SU-DHL-6 (cell line): ENCODE measurements at regions not wholly inside any gene's neighbourhood (a gene's known extent, or its start where the extent isn't known, plus 50 kb on each side); places are given as distances from the start of the nearest gene placed in this dataset.

Experiments used
- H2AFZ ChIP-seq: fragments of 200-600 bp; sonication (generic); 2 replicates; pipeline ENCODE4 v1.6.1; 2014; ENCODE audit warnings: low read depth, mild to moderate bottlenecking, moderate library complexity, mixed read lengths, antibody characterized with exemption, low read length; ENCODE audit not compliant: severe bottlenecking
- H3F3A ChIP-seq: fragments of 200-600 bp; shearing (Covaris generic); 2 replicates; pipeline ENCODE4 v1.6.0; 2016; ENCODE audit warnings: antibody characterized with exemption, mild to moderate bottlenecking; ENCODE audit not compliant: insufficient read depth
- H3K27ac ChIP-seq: fragments of 200-600 bp; sonication (generic); 2 replicates; pipeline ENCODE4 v1.5.1; 2016; ENCODE audit warnings: low read depth, mild to moderate bottlenecking, low read length, moderate library complexity, mixed read lengths
- H3K27me3 ChIP-seq: fragments of 200-600 bp; sonication (generic), shearing (Covaris generic); 2 replicates; pipeline ENCODE4 v1.6.0; 2014; ENCODE audit warnings: mild to moderate bottlenecking, low read length
- H3K36me3 ChIP-seq: fragments of 200-600 bp; sonication (generic); 2 replicates; pipeline ENCODE4 v1.6.1; 2014; ENCODE audit warnings: mild to moderate bottlenecking, low read length, mixed read lengths
- H3K4me2 ChIP-seq: fragments of 300-600, 200-600 bp; shearing (Covaris generic), sonication (generic); 2 replicates; pipeline ENCODE4 v1.6.0; 2014; ENCODE audit warnings: low read length, low read depth, mild to moderate bottlenecking; ENCODE audit not compliant: poor library complexity, severe bottlenecking
- H3K4me3 ChIP-seq: fragments of 200-600 bp; sonication (generic); 2 replicates; pipeline ENCODE4 v1.5.1; 2014; ENCODE audit warnings: antibody characterized with exemption, low read length, mild to moderate bottlenecking, mixed read lengths; ENCODE audit not compliant: insufficient read depth, poor library complexity, severe bottlenecking
- H3K79me2 ChIP-seq: fragments of 200-600 bp; sonication (generic); 2 replicates; pipeline ENCODE4 v1.6.1; 2014; ENCODE audit warnings: mild to moderate bottlenecking, low read length, moderate library complexity; ENCODE audit not compliant: insufficient read depth
- H3K9ac ChIP-seq: fragments of 200-600 bp; sonication (generic); 2 replicates; pipeline ENCODE4 v1.7.0; 2014; ENCODE audit warnings: mild to moderate bottlenecking, low read length
- H3K9me2 ChIP-seq: fragments of 200-600 bp; sonication (generic); replicated peaks from 2 replicates; pipeline ENCODE4 v1.6.1; 2014; ENCODE audit warnings: low read length; ENCODE audit not compliant: insufficient read depth
- H3K9me3 ChIP-seq: fragments of 200-600 bp; sonication (generic); 2 replicates; pipeline ENCODE4 v1.6.1; 2014; ENCODE audit warnings: low read length, mixed read lengths; ENCODE audit not compliant: insufficient read depth
- H4K20me1 ChIP-seq: fragments of 200-600 bp; sonication (generic); 2 replicates; pipeline ENCODE4 v1.6.1; 2014; ENCODE audit warnings: low read depth, mild to moderate bottlenecking, antibody characterized with exemption, low read length, moderate library complexity, mixed read lengths
- CTCF ChIP-seq: fragments of 200-600 bp; sonication (generic); IDR thresholded peaks from one replicate; pipeline ENCODE4 v1.5.1; 2017; ENCODE audit warnings: antibody characterized with exemption, mild to moderate bottlenecking, low read length, moderate library complexity; ENCODE audit not compliant: insufficient read depth, poor library complexity, severe bottlenecking
- EZH2phosphoT487 ChIP-seq: fragments of 200-600 bp; sonication (generic), shearing (Covaris generic); conservative IDR thresholded peaks from 2 replicates; pipeline ENCODE4 v1.6.1; 2018; ENCODE audit warnings: mild to moderate bottlenecking, antibody characterized with exemption, low read length, moderate library complexity, mixed read lengths

- H3K27me3 ChIP-seq = no peaks in the 10 kb centered on the region
- TF ChIP-seq CTCF (no peak), EZH2phosphoT487 (no peak)
- H3F3A ChIP-seq = no peaks in the 10 kb centered on the region
- H3K36me3 ChIP-seq = no peaks in the 10 kb centered on the region
- H3K9ac ChIP-seq = no peak overlapping the region
- H3K79me2 ChIP-seq = no peaks in the 10 kb centered on the region
- H3K9me2 ChIP-seq = no peaks in the 10 kb centered on the region
- H2AFZ ChIP-seq = no peak overlapping the region
- H3K4me2 ChIP-seq = no peak overlapping the region
- no peaks in the 10 kb centered on the region for H4K20me1 ChIP-seq
- H3K27ac ChIP-seq = no peak overlapping the region
- H3K4me3 ChIP-seq = no peak overlapping the region
- no peaks in the 10 kb centered on the region for H3K9me3 ChIP-seq
Observed at GRCh38 chr16:65260746-65261145, 138.9 kb upstream of the CDH11 start.

- no peaks in the 10 kb centered on the region for H3K9me3 ChIP-seq
- no peak overlapping the region for H3K9ac ChIP-seq
- no peaks in the 10 kb centered on the region for H3K9me2 ChIP-seq
- TF ChIP-seq CTCF (no peak), EZH2phosphoT487 (no peak)
- H3F3A ChIP-seq = no peaks in the 10 kb centered on the region
- no peak overlapping the region for H3K4me3 ChIP-seq
- H3K27ac ChIP-seq = no peak overlapping the region
- H3K4me2 ChIP-seq = no peak overlapping the region
- H2AFZ ChIP-seq = no peak overlapping the region
- no peaks in the 10 kb centered on the region for H3K36me3 ChIP-seq
- H4K20me1 ChIP-seq = no peaks in the 10 kb centered on the region
- H3K79me2 ChIP-seq = no peaks in the 10 kb centered on the region
- H3K27me3 ChIP-seq = no peaks in the 10 kb centered on the region
Observed at GRCh38 chr16:65254144-65254543, 132.3 kb upstream of the CDH11 start.

GRCh38 chr16:65249768-65250167 lies 127.9 kb upstream of the CDH11 start:
- Histone ChIP-seq H2AFZ (no peak overlapping the region), H3K36me3 (no peaks in the 10 kb centered on the region), H3K4me3 (no peak overlapping the region), H3K4me2 (no peak overlapping the region), H3K9me2 (no peaks in the 10 kb centered on the region), H3K9me3 (no peaks in the 10 kb centered on the region), H3K27ac (no peak overlapping the region), H3F3A (no peaks in the 10 kb centered on the region), H3K79me2 (no peaks in the 10 kb centered on the region), H3K27me3 (no peaks in the 10 kb centered on the region), H3K9ac (no peak overlapping the region), H4K20me1 (no peaks in the 10 kb centered on the region)
- TF ChIP-seq CTCF = no peak
- no peak for TF ChIP-seq EZH2phosphoT487

- no peak overlapping the region for H3K4me3 ChIP-seq
- H3K4me2 ChIP-seq = no peak overlapping the region
Observed at GRCh38 chr16:65244787-65245186, 122.9 kb upstream of the CDH11 start.

More at GRCh38 chr16:65244787-65245186, 122.9 kb upstream of the CDH11 start:
- Histone ChIP-seq H3K79me2 (no peaks in the 10 kb centered on the region), H3K27ac (no peak overlapping the region), H3K27me3 (no peaks in the 10 kb centered on the region), H3K9me2 (no peaks in the 10 kb centered on the region), H3F3A (no peaks in the 10 kb centered on the region), H2AFZ (no peak overlapping the region), H4K20me1 (no peaks in the 10 kb centered on the region), H3K9ac (no peak overlapping the region), H3K36me3 (no peaks in the 10 kb centered on the region), H3K9me3 (no peaks in the 10 kb centered on the region)
- no peak for TF ChIP-seq EZH2phosphoT487
- TF ChIP-seq CTCF = no peak
